ENCODE measurements at regions not wholly inside any gene's neighbourhood (a gene's known extent, or its start where the extent isn't known, plus 50 kb on each side); places are given as distances from the start of the nearest gene placed in this dataset.

DNA sequence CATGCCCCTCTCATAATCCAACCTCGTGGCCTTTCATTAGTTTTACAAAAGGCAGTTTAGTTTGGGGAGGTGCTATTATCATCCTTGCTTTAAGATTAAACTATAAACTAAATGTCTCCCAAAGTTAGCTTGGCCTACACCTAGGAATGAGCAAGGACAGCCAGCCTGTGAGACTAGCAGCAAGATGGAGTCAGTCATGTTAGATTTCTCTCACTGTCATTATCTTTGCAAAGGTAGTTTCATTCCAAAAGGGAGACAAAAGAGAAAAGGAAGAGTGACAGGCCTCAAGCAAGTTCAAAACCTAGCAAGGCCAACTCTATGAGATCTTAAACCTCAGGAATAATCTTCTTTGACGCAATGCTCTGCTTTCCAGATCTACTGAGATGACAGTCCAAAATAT lies 232.2 kb downstream of the UBE3D start:
- no peaks in the 10 kb centered on the region for H3K36me3 Mint-ChIP-seq (ENCODE audit: low read depth)
- H3K27ac Mint-ChIP-seq = no peak overlapping the region
- no peaks in the 10 kb centered on the region for H3K4me1 Mint-ChIP-seq
- DNase-seq (no peak), ATAC-seq (ENCODE audit: low read depth) (no peak)
- no peaks in the 10 kb centered on the region for H3K27me3 Mint-ChIP-seq
- ChIA-PET POLR2A (no interaction called here), CTCF (no interaction called here)
- no peak overlapping the region for H3K4me3 Mint-ChIP-seq
- H3K9me3 Mint-ChIP-seq = no peaks in the 10 kb centered on the region
- intact Hi-C loops (cut with micrococcal nuclease) = no loop called here
- TF ChIP-seq, protein P1, sequence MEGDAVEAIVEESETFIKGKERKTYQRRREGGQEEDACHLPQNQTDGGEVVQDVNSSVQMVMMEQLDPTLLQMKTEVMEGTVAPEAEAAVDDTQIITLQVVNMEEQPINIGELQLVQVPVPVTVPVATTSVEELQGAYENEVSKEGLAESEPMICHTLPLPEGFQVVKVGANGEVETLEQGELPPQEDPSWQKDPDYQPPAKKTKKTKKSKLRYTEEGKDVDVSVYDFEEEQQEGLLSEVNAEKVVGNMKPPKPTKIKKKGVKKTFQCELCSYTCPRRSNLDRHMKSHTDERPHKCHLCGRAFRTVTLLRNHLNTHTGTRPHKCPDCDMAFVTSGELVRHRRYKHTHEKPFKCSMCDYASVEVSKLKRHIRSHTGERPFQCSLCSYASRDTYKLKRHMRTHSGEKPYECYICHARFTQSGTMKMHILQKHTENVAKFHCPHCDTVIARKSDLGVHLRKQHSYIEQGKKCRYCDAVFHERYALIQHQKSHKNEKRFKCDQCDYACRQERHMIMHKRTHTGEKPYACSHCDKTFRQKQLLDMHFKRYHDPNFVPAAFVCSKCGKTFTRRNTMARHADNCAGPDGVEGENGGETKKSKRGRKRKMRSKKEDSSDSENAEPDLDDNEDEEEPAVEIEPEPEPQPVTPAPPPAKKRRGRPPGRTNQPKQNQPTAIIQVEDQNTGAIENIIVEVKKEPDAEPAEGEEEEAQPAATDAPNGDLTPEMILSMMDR (IDR thresholded peaks at IDR 0.05) = no peak

DNA sequence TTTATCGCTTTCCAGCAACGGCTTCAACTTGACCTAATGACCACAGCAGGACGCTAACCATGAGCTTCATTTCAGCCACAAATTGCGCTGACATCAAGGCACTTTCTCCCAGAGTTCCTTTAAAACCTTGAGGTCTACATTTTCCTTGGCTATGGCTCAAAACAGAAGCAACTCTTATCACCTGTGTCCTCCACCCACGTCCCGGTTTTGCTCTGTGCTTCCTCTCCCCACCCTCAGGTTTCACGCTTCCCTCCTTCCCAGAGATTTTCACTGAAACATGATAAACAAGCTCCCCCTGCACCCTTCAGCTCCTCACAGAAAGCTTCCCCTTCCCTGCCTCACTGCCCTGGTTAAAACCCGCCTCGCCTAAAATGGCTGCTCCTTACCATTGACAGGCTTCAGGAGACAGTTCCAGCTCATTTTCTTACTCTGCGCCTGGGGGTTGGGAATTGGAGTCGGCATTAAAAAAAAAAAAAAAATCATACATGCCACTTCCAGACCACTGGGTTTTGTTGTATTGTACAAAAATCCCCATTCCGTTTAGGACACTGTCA lies 229.5 kb downstream of the UBE3D start:
- CTCF ChIA-PET = no interaction called here
- H3K27me3 Mint-ChIP-seq = no peaks in the 10 kb centered on the region
- no peaks in the 10 kb centered on the region for H3K36me3 Mint-ChIP-seq (ENCODE audit: low read depth)
- intact Hi-C loops (cut with micrococcal nuclease) = no loop called here
- H3K4me3 Mint-ChIP-seq = no peak overlapping the region
- no peak overlapping the region for H3K27ac Mint-ChIP-seq
- ATAC-seq (ENCODE audit: low read depth) (no peak), DNase-seq (no peak)
- no peaks in the 10 kb centered on the region for H3K9me3 Mint-ChIP-seq
- no peaks in the 10 kb centered on the region for H3K4me1 Mint-ChIP-seq
- TF ChIP-seq, protein P1 (IDR thresholded peaks at IDR 0.05) = no peak
- POLR2A ChIA-PET = no interaction called here

DNA sequence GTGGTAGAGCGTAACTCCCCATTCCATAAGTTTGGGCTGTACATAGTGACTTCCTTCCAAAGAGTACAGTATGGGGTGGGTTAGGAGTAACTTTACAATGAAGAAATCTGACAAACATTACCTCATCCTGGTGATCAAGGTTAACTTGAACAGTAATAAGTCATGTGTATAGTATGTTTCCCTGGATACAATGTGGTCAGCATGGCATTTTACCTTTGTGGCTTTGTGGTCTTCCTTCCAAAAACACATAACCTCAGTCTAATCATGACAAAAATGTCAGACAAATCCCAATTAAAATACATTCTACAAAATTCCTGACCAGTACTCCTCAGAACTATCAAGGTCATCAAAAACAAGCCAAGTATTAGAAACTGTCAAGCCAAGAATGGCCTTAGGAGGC lies 225.1 kb downstream of the UBE3D start:
- no peak overlapping the region for H3K27ac Mint-ChIP-seq
- DNase-seq (no peak), ATAC-seq (ENCODE audit: low read depth) (no peak)
- ChIA-PET POLR2A (no interaction called here), CTCF (no interaction called here)
- intact Hi-C loops (cut with micrococcal nuclease) = no loop called here
- H3K4me3 Mint-ChIP-seq = no peak overlapping the region
- no peaks in the 10 kb centered on the region for H3K4me1 Mint-ChIP-seq
- H3K36me3 Mint-ChIP-seq (ENCODE audit: low read depth) = no peaks in the 10 kb centered on the region
- no peaks in the 10 kb centered on the region for H3K9me3 Mint-ChIP-seq
- H3K27me3 Mint-ChIP-seq = no peaks in the 10 kb centered on the region
- TF ChIP-seq, protein P1 (IDR thresholded peaks at IDR 0.05) = no peak

DNA sequence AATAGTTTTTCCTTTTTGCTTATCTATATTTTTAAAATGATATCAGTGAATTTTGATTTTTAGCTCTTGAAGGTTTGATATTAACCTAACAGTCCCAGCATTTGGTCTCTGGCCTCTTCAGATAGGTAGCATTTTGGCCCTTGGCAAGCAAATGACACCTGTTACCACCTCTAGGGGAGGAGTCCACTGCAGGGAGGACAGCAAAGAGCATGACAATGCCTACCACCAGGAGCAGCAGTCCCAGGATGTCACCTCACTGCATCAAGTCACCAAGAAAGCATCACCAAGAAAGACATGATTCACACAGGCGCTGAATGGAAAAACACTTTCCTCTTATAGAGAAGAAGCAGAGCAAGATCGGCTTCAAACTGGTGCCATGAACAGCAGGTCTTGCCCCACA lies 224.3 kb downstream of the UBE3D start:
- ATAC-seq (ENCODE audit: low read depth) (no peak), DNase-seq (no peak)
- intact Hi-C loops (cut with micrococcal nuclease) = no loop called here
- CTCF ChIA-PET = no interaction called here
- Mint-ChIP-seq H3K27me3 (no peaks in the 10 kb centered on the region), H3K36me3 (ENCODE audit: low read depth) (no peaks in the 10 kb centered on the region), H3K4me3 (no peak overlapping the region), H3K4me1 (no peaks in the 10 kb centered on the region), H3K9me3 (no peaks in the 10 kb centered on the region), H3K27ac (no peak overlapping the region)
- POLR2A ChIA-PET = no interaction called here
- TF ChIP-seq, protein P1 (IDR thresholded peaks at IDR 0.05) = no peak

Measured in activated B cell treated with CpG ODN at 0.5 μM for 24 hours (primary cell).